Non-pigmented ciliary epithelial cell (primary cell): ENCODE measurements at regions not wholly inside any gene's neighbourhood (a gene's known extent, or its start where the extent isn't known, plus 50 kb on each side); places are given as distances from the start of the nearest gene placed in this dataset.
A peak's percentile ranks its signal among the peaks of the same experiment; 100 is the strongest.
"Not testable (repeated sequence)": the region's sequence is repeated elsewhere in the genome, so short reads cannot be mapped to it uniquely, and the experiment has no call there.

ENCODE experiments used
- DNase-seq: peaks from one replicate; pipeline ENCODE4 v3.0.0-alpha.2; 2010; ENCODE audit warnings: low read depth

DNA sequence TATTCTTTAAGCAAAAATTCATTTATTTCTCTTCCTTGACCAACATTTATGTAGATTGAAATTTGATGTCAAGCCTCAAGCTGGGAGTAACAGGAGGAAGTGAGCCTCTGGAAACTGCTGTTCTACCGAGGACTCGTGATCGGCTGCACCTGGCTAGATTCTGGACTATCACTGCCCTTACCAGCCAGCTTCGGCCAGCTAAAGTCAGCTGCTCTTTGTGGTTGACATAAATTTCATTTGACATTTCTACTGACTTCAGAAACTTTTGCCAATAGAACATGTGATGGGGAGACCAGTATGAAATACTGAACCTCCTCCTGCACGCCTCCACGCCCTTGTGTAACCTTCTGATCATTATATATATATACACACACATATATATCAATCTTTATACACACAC lies 74.2 kb upstream of the RGPD5 start:
- no peak for DNase-seq

DNA sequence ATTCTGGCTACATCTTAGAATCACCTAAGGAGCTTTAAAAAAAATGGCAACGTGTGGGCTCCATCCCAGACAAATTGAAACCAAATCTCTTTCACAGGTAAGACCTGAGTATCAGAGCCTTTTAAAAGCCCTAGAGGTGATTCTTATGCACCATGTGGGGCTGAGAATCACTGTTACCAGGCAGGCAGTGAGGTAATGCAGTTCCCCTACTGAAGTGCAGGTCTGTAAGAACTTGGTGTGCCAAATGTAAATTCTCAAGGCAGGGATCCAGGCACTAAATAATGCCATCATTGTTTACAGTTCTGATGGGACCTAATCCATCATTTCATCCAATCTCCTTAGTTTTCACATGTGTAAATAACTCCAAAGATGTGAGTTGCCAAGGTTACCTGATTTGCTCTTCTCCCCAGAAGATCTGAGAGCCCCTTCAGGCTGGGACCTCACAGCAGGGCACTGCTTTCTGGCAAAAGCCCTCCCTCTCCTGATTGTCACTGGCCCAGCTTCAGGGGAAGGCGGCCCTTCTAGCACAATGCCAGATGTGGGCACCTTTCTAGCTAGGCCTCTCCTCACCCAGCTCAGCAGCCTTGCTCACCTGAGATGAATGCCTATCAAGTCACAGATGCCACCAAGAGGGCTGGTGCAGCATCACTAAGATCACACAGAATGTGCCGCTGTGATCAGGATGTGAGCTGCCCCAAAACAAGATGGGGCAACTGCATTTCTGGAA lies 73.6 kb upstream of the RGPD5 start:
- DNase-seq, result no peak

DNA sequence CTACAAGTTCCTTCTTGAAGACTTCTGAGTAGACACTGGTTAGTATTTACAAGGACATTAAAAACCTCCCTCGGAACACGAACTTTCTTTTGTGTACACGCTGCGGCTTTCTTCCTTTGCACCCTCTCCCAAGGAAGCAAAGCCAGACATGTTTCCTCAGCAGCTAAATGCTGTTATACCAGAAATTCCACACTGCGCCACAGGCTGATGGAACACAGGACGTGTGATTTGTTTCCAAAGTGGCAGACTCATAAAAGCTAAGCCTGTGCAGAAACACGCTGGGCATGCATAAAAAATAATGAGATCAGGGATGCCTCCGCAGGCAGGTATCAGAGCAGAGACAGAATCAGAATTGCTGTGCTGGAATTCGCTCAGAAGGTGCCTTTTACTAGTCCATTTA lies 73.0 kb upstream of the RGPD5 start:
- no peak for DNase-seq

DNA sequence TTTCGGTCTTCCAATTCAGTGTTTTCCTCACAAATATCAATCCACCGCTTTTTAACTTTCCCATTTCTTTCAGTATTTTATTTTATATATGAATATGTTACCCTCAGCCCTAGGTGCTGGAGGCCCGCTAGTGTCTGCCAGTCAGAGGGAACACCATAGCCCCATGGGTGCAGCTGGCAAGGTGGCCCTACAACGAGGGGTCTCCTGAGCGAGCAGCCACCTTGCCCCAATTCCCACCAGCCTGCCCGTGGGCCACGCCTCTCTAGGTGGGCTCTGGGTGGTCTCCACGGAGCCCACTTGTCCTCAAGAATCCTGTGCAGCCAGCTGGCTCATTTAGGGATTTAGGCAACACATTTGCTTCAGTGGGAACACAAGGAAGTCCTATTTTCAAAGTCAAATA lies 72.5 kb upstream of the RGPD5 start:
- DNase-seq, result no peak

DNA sequence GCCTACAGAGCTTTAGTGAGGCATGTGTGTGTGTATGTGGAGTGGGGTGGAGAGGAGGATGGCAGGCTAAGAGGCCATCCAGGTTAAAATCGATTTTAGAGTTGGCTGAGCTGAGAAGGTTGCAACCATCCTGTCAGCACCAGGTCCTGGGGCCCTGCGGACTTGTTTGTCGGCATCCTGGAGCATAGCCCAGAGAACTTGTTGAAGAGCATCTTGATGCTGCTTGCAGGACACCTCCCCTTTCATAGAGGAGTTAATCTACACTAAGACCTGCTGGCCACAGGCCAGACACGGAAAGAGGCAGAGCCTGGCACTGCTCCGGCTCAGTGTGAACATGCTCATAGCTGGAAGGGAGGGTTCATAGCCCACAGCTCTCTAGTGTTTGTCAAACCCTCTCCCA lies 72.1 kb upstream of the RGPD5 start:
- no peak for DNase-seq

DNA sequence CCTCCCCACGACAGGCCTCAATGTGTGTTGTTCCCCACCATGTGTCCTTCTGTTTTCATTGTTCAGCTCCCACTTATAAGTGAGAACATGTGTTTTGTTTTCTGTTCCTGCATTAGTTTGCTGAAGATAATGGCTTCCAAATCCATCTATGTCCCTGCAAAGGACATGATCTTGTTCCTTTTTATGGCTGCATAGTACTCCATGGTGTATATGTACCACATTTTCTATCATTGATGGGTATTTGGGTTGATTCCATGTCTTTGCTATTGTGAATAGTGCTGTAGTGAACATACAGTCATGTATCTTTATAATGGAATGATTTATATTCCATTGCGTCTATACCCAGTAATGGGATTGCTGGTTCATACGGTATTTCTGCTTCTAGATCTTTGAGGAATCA lies 71.5 kb upstream of the RGPD5 start:
- DNase-seq, result not testable (repeated sequence)

DNA sequence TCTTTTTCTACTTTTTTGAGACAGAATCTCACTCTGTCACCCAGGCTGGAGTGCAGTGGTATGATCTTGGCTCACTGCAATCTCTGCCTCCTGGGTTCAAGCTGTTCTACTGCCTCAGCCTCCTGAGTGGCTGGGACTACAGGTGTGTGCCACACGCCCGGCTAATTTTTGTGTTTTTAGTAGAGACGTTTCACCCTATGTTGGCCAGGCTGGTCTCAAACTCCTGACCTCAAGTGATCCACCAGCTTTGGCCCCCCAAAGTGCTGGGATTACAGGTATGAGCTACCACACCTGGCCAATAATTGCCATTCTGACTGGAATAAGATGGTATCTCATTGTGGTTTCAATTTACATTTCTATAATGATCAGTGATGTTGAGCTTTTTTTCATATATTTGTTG lies 71.0 kb upstream of the RGPD5 start:
- DNase-seq, result not testable (repeated sequence)

DNA sequence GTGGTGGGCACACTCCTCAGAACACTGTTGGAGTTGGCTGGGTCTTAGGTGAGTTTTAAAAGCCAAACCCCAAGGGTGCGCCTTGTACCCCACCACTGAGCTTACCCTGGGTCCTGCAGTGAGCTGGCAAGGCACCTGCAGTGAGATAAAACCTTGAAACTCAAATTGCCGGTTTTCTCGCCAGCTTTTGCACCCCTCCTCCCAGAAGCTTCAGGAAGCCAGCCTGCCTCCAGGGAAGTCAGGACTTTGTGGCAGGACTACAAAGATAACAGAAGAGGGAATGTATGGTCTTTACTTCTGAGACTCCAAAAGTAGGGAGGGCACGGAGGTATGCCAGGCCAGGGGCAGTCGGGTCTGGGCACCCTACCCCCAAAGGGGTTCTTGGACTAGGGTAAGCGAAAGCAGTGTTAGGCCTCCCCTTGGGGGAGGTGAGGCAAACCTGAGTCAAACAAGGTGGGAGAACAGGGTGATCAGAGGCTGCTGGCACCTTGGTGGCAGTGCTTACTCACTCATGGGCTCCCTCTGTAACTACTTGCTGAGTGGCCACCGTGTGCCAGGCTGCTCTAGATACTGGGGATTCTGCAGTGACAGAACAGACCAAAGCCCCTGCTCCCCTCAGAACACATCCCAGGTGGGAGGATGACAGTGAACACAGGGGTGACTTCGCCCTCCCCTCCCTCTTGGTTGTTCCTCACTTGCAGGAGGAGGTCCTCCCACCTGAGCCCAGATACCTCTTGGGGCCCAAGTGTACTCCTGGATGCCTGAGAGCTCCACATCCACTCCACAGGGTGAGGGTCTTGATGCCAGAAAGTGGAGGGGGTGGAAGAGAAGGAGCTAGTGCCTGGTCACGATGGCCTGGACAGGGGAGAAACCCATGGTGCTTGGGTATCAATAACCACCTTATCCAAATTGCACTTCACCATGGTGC lies 69.3 kb upstream of the RGPD5 start:
- no peak for DNase-seq

- no peak for DNase-seq
These were observed 67.5 kb upstream of the RGPD5 start for GRCh38 chr2:109726379-109727270.

GRCh38 chr2:109727929-109728447 lies 66.1 kb upstream of the RGPD5 start:
- no peak for DNase-seq

DNA sequence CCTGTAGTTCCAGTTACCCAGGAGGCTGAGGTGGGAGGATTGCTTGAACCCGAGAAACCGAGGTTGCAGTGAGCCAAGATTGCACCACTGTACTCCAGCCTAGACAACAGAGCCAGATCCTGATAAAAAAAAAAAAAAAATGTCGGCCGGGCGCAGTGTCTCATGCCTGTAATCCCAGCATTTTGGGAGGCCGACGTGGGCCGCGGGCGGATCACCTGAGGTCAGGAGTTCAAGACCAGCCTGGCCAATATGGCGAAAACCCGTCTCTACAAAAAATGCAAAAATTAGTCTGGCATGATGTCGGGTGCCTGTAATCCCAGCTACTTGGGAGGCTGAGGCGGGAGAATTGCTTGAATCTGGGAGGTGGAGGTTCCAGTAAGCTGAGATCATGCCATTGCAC lies 60.4 kb upstream of the RGPD5 start:
- not testable (repeated sequence) for DNase-seq

DNA sequence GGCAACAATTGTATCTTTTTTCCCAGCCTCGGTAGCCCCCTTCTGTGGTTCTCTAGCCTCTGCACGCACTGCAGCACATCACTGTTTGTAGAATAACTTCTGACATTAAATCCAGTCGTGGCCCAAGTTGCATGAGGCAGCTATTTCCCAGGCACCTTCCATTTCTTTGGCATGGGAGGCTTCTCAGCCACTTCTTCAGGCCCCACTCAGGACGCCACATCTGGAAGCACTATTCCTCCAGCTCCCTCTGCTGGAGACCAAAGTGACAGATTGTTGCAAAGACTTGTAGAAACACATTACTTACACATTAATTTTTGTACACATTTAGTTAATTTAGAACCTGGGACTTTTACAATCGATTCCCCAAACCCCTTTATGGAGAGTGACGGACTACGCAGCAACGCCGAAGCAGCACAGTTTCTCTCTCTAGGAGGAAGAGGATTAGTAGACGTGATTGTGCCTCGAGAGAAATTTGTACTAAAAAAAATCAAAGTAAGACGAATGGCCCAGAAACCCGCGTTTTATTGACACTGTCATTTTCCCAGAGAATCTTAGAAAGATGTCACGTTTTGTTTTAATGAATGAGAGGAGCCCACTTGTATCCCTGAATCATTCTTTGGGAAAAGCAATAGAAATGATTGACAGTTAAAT lies 57.8 kb upstream of the RGPD5 start:
- peak; percentile 27 for DNase-seq
